Nucleus accumbens (tissue), 56 donors: ENCODE measurements at regions not wholly inside any gene's neighbourhood (a gene's known extent, or its start where the extent isn't known, plus 50 kb on each side); places are given as distances from the start of the nearest gene placed in this dataset.
"Not testable (repeated sequence)": the region's sequence is repeated elsewhere in the genome, so short reads cannot be mapped to it uniquely, and the experiment has no call there.

Source experiments
- DNase-seq, 56 donors: peaks; one replicate each; lab custom pipeline; 2025; lab: John Stamatoyannopoulos, UW

GRCh38 chr1:29604796-29605195, 368.5 kb downstream of the PTPRU start:
- not testable (repeated sequence) for DNase-seq

GRCh38 chr1:29603622-29604021, 367.3 kb downstream of the PTPRU start:
- DNase-seq: no peak

GRCh38 chr1:29602203-29602602, 365.9 kb downstream of the PTPRU start:
- DNase-seq: no peak

GRCh38 chr1:29601021-29601420, 364.7 kb downstream of the PTPRU start:
- DNase-seq: no peak

GRCh38 chr1:29599826-29600225, 363.5 kb downstream of the PTPRU start:
- DNase-seq: no peak

GRCh38 chr1:29599071-29599470, 362.7 kb downstream of the PTPRU start:
- no peak for DNase-seq

GRCh38 chr1:29597861-29598260, 361.5 kb downstream of the PTPRU start:
- no peak for DNase-seq

- no peak for DNase-seq
Measured at GRCh38 chr1:29593601-29594382, 357.5 kb downstream of the PTPRU start.

- DNase-seq: no peak
Measured at GRCh38 chr1:29592731-29593130, 356.4 kb downstream of the PTPRU start.

GRCh38 chr1:29592261-29592615, 355.9 kb downstream of the PTPRU start:
- DNase-seq: no peak

- no peak for DNase-seq
Measured at GRCh38 chr1:29591601-29592260, 355.4 kb downstream of the PTPRU start.

GRCh38 chr1:29590583-29591565, 354.6 kb downstream of the PTPRU start:
- DNase-seq: no peak

- not testable (repeated sequence) for DNase-seq
Measured at GRCh38 chr1:29589716-29590115, 353.4 kb downstream of the PTPRU start.

GRCh38 chr1:29586991-29587745, 350.8 kb downstream of the PTPRU start:
- no peak for DNase-seq

GRCh38 chr1:29586215-29586614, 349.9 kb downstream of the PTPRU start:
- DNase-seq: no peak

GRCh38 chr1:29585656-29586055, 349.3 kb downstream of the PTPRU start:
- DNase-seq: no peak

- no peak for DNase-seq
Measured at GRCh38 chr1:29585201-29585600, 348.9 kb downstream of the PTPRU start.

GRCh38 chr1:29584776-29585175, 348.5 kb downstream of the PTPRU start:
- DNase-seq: no peak

GRCh38 chr1:29584362-29584761, 348.0 kb downstream of the PTPRU start:
- no peak for DNase-seq

- DNase-seq: no peak
Measured at GRCh38 chr1:29583727-29584126, 347.4 kb downstream of the PTPRU start.
